ENCODE measurements at regions not wholly inside any gene's neighbourhood (a gene's known extent, or its start where the extent isn't known, plus 50 kb on each side); places are given as distances from the start of the nearest gene placed in this dataset.

DNA sequence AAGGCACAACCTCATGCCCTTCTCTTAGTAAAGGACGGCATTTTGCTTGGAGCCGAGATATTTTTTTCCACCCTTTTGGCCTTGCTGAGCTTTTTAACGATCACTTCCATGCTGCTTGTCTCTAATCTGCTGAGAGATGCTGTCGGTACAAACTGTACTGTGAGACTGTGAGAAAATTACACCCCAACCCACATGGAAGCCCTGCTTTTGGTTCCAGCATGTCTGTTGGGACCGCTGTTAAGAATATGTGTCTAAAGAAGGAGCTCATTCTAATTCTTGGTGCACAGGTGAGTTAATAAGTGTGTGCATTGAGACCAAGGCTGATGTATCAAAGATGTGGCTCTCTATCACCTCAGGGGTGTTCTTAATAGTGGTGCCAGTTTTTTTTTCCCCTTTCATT, 304.5 kb upstream of the MAP3K7 start:
- Histone ChIP-seq H3K27me3 (ENCODE audit: control insufficient read depth in 4 of 4, insufficient read depth in 4 of 4, low read length in 3 of 4) (no peaks in the 10 kb centered on the region), H3K27ac (ENCODE audit: low read depth in 1 of 2, low read length in 2 of 2) (no peak overlapping the region), H3K4me3 (ENCODE audit: low read depth in 1 of 3, low read length in 3 of 3) (no peak overlapping the region), H3K9me3 (ENCODE audit: control insufficient read depth in 4 of 4, low read length in 3 of 4) (no peaks in the 10 kb centered on the region), H3K36me3 (ENCODE audit: control insufficient read depth in 4 of 4, insufficient read depth in 3 of 4, low read depth in 1 of 4, low read length in 3 of 4) (no peaks in the 10 kb centered on the region), H3K4me1 (ENCODE audit: control insufficient read depth in 4 of 4, insufficient read depth in 4 of 4, low read length in 3 of 4) (no peaks in the 10 kb centered on the region), H3K9ac (ENCODE audit: low read depth in 1 of 2, low read length in 2 of 2) (no peak overlapping the region)
- WGBS, result 70% methylated on average over 5 of the region's 5 CpGs
- no peak for TF ChIP-seq EGR1 (IDR thresholded peaks at IDR 0.05; ENCODE audit: low read depth in 2 of 2)
- DNase-seq (ENCODE audit: low spot score), result no peak

DNA sequence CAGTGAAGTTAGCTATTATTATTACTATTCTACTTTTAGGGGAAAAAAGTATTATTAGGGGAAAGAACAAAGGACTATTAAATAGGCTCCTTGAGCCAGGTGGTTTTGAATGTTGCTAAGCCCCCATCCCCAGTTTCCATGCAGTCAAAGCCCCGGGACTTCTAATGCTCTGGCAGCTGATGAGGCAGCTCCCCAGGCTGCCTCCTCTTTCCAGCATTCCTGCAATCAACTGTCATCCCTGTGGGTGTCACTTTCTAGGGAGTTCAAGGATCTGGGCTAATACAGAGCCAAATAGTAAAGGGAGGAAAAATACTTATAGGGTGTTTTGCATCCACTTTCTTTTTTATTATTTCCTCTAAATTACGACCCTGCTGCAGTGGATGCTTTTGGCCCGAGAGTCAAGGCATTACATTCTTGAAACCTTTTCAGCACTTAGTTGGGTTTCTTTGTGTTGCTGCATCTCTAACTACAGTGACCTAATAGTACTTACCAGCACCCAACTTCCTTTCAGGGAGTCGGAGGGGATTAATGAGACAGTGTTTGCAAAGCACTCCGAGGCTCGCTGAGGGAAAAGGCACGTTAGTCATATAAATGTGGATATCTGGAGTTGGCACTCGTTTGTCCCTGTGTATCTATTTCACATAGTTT, 303.9 kb upstream of the MAP3K7 start:
- Histone ChIP-seq H3K9ac (ENCODE audit: low read depth in 1 of 2, low read length in 2 of 2) (no peak overlapping the region), H3K4me3 (ENCODE audit: low read depth in 1 of 3, low read length in 3 of 3) (no peak overlapping the region), H3K27ac (ENCODE audit: low read depth in 1 of 2, low read length in 2 of 2) (no peak overlapping the region), H3K9me3 (ENCODE audit: control insufficient read depth in 4 of 4, low read length in 3 of 4) (no peaks in the 10 kb centered on the region), H3K36me3 (ENCODE audit: control insufficient read depth in 4 of 4, insufficient read depth in 3 of 4, low read depth in 1 of 4, low read length in 3 of 4) (no peaks in the 10 kb centered on the region), H3K4me1 (ENCODE audit: control insufficient read depth in 4 of 4, insufficient read depth in 4 of 4, low read length in 3 of 4) (no peaks in the 10 kb centered on the region), H3K27me3 (ENCODE audit: control insufficient read depth in 4 of 4, insufficient read depth in 4 of 4, low read length in 3 of 4) (no peaks in the 10 kb centered on the region)
- TF ChIP-seq RXRA (IDR thresholded peaks at IDR 0.05), result no peak
- no peak for TF ChIP-seq HNF4G (IDR thresholded peaks at IDR 0.05)
- TF ChIP-seq FOXA1 (IDR thresholded peaks at IDR 0.05), result no peak
- TF ChIP-seq GABPA (IDR thresholded peaks at IDR 0.05 in 1 of 2, conservative IDR thresholded peaks at IDR 0.05 in 1 of 2), result no peak
- no peak for TF ChIP-seq YY1 (IDR thresholded peaks at IDR 0.05)
- TF ChIP-seq TAF1 (conservative IDR thresholded peaks at IDR 0.05), result no peak
- TF ChIP-seq MAX (IDR thresholded peaks at IDR 0.05), result no peak
- no peak for TF ChIP-seq HNF4A (conservative IDR thresholded peaks at IDR 0.05)
- no peak for TF ChIP-seq FOXA2 (IDR thresholded peaks at IDR 0.05)
- no peak for TF ChIP-seq EGR1 (IDR thresholded peaks at IDR 0.05; ENCODE audit: low read depth in 2 of 2)
- no peak for TF ChIP-seq CTCF (IDR thresholded peaks at IDR 0.05; ENCODE audit: low read depth, low read length, missing input control)
- no peak for TF ChIP-seq JUND (IDR thresholded peaks at IDR 0.05)
- TF ChIP-seq REST (IDR thresholded peaks at IDR 0.05), result no peak
- TF ChIP-seq SP1 (IDR thresholded peaks at IDR 0.05), result no peak
- no peak for TF ChIP-seq NR2F2 (IDR thresholded peaks at IDR 0.05)
- no peak for TF ChIP-seq ATF3 (IDR thresholded peaks at IDR 0.05)
- no peak for TF ChIP-seq RAD21 (IDR thresholded peaks at IDR 0.05)
- TF ChIP-seq, protein P1, sequence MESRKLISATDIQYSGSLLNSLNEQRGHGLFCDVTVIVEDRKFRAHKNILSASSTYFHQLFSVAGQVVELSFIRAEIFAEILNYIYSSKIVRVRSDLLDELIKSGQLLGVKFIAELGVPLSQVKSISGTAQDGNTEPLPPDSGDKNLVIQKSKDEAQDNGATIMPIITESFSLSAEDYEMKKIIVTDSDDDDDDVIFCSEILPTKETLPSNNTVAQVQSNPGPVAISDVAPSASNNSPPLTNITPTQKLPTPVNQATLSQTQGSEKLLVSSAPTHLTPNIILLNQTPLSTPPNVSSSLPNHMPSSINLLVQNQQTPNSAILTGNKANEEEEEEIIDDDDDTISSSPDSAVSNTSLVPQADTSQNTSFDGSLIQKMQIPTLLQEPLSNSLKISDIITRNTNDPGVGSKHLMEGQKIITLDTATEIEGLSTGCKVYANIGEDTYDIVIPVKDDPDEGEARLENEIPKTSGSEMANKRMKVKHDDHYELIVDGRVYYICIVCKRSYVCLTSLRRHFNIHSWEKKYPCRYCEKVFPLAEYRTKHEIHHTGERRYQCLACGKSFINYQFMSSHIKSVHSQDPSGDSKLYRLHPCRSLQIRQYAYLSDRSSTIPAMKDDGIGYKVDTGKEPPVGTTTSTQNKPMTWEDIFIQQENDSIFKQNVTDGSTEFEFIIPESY (IDR thresholded peaks at IDR 0.05), result no peak
- DNase-seq (ENCODE audit: low spot score), result no peak
- 41% methylated on average over 8 of the region's 8 CpGs for WGBS

Measured in liver (tissue), 8 donors.